Activated naive CD4-positive, alpha-beta T cell treated with anti-CD3 and anti-CD28 coated beads, Interleukin-2, amount 50 U/mL, for 16 hours (primary cell): ENCODE measurements at regions not wholly inside any gene's neighbourhood (a gene's known extent, or its start where the extent isn't known, plus 50 kb on each side); places are given as distances from the start of the nearest gene placed in this dataset.
"Not testable (repeated sequence)": the region's sequence is repeated elsewhere in the genome, so short reads cannot be mapped to it uniquely, and the experiment has no call there.

Experiments used
- DNase-seq: peaks from one replicate; pipeline ENCODE4 v3.0.0-alpha.2; 2020

DNA sequence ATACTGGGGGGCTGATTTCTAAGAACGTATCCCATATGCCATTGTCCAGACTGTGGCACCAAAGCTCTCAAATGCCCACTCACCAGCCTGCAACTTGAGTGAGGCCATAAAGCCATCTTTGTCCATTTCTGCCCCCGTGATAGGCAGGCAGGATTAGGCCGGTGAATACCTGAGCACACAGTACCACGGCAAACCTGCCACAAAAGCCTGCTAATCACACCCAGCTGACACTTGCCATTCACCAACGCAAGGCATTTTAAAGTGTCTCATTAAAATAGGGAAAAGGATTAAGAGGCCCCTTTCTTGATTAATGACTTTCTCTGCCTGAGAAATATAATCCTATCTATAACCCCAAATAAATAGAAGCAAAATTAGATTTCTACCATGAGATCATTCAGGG, 111.4 kb upstream of the NANOS1 start:
- DNase-seq, result no peak

DNA sequence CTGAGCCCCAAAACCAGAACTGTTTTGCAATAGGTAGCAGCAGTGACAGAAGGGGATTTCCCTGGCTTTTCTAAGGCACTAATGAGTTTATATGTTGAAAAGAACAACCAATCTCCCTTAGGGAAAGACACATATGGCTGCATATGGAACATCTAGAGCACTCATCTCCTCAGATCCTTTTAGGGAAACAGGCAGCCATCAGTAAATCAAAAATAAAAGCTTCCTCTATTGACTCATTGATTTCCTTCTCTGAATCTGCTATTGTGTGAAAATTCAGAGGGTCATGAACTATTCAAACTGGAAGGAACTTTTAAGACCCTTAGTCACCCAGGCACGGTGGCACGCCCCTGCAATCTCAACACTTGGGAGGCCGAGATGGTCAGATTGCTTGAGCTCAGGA, 110.9 kb upstream of the NANOS1 start:
- DNase-seq, result no peak

DNA sequence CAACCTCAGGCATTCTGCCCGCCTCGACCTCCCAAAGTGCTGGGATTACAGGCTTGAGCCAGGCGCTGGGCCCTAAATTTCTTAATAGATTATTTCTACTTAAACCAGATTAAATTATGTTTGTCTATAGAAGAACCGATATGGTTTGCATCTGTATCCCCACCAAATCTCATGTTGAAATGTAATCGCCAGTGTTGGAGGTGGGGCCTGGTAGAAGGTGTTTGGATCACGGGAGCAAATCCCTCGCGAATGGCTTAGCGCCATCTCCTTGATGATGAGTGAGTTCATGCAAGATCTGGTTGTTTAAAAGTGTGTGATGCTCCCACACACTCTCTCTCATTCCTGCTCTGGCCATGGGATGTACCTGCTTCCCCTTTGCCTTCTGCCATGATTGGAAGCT, 109.3 kb upstream of the NANOS1 start:
- no peak for DNase-seq

DNA sequence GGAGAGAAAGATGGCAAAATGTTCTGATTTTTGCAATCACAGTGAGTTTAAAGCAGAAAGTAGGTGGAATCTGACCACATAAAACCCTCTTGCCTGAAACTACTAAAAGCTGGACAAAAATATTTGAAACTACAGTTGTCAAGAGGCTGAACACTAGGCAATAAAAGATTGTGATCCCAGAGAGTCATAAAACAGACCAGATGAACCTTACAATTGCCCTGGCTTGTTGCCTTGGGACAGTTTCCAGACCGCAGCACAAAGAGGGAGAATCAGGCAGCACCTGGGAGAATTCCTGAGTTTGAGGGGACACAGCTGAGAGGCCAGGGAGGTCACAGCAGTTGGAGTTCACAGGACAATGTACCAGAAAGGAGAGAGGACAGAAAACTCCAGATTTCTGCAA, 107.3 kb upstream of the NANOS1 start:
- DNase-seq, result no peak

DNA sequence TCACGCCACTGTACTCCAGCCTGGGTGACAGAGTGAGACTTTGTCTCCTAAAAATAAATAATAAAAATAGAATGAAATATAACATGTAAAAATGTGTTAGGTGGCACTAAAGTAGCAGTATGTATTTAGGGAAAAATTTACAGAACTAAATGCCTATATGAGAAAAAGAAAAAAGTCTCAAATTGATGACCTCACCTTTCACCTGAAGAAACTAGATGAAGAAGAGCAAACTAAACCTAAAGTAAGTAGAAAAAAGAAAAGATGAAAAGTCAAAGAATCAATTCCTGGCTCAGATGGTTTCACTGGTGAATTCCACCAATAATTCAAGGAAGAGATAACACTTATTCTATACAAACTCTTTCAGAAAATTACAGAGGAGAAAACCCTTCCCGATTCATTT, 106.5 kb upstream of the NANOS1 start:
- DNase-seq, result no peak

DNA sequence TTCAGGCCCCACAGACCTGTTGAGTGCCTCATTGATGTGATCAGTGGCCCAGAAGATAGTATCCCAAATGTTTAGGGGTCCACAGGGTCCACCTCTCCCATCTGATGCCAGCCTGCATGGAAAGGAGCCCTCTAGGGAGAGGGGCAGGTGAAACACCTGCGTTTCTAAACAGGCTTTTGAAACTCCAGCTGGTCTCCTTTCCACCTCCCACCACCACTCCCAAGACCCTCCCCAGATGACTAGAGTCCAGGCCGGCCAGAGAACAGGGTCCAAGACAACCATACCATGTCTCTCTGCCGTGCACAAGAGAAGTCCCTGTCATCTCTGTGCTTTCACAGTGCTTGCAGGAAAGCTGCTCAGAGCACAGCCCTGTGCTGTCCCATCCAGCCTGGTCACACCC, 105.0 kb upstream of the NANOS1 start:
- no peak for DNase-seq

DNA sequence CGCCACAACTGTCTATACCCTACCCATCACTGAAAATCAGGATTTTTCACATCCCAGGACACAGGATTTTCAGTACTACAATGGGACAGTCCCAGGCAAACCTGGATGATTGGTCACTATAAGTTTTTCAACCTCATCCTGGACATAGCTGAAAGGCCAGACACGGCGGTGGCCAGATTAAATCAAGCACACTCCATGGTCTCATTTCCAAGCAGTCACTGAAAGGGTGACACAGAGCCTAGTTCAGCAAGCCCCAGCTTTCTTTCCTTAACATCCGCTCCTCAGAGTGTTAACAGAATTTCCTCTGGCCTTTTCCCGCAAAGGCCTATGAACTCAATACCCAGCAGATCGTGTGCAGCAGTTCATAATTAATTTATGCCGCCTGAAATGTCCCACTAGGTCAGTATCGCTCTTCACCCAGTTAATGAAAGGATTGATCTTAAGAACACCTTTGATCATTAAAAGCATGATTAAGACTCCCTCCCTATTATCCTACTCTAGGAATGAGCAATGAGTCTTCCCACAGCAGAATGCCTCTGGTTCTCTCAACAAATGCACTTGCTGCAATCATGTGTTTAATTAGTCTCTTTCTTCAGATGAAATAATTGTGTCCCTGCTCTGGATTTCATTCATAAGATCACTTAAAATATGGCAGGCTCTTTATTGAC, 104.0 kb upstream of the NANOS1 start:
- DNase-seq, result no peak

DNA sequence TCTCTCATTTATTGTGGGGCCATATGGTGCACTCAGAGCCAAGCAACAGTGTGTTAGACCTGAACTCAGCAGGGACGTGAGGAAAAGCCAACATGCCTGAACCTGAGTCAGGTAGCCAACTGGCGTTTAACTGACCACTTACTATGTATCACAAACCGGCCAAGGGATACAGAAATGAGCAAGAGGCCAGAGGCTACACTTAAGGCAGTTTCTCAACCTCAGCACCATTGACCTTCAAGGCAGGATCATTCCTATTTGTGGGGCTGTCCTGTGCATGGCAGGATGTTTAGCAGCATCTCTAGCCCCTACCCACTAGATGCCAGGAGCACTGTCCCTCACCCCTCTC, 103.5 kb upstream of the NANOS1 start:
- DNase-seq, result no peak

DNA sequence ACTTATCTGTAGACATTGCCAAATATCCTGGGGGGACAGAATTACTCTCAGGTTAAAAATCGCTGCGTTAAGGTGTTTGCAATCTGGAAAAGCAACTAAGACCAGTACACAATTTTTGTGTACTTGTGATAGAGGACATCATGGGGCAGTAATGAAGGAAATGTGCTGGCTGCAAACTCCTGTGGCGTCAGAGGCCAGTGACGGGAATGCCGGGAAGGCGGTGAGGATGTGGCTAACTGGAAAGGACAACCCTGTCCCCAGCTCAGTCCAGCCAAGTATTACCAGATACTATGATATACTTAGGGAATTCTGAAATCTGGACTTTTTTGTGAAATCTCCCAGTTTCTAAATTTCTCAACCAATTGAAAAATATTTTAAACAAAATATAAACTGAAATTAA, 103.1 kb upstream of the NANOS1 start:
- no peak for DNase-seq

DNA sequence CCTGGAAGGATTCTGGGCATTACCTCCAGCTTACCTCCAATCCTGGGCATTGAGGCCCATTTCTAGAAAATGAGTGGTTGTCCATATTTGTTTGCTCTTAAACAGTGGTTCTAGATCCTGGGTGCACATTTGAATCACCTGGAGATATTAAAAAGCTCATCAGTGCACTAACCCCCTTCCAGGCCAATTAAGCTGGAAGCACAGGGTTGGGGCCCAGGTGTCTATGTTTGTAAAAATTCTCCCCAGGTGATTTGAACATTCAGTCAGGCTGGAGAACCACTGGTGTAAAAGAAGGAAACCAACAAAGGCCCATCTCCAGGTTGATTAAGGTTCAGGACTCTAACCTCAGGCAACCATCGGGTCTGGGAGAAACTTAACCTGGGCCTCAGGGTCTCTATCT, 102.6 kb upstream of the NANOS1 start:
- no peak for DNase-seq

DNA sequence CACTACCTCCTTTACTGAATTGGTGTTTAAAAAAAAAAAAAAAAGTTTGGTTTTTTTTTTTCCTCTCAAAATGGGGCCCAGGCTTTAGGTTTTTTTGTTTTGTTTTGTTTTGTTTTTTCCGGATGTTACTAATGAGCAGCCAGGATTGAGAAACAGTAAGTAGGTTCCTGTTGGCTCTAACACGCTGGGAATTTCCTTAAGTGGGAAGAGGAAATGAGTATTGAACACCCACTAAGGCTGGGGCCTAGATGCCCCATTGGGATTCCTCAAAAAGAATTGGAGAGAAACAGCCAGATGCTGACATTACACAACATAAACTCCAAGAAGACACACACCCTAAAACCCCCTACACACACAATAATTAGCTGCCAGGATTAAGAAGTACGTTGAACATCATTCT, 102.2 kb upstream of the NANOS1 start:
- DNase-seq, result no peak

DNA sequence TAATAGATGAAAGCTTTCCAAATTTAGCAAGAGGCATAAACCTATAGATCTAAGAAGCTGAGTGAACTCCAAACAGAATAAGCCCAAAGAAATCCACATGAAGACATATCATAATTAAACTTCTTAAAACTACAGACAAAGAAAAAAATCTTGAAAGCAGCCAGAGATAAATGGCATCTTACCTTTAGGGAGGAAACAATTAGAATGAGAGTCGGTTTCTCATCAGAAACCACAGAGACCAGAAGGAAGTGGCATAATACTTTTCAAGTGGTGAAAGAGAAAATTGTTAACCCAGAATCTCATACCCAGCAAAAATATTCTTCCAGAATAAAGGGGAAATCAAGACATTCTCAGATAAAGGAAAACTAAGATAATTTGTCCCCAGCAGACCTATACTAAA, 98.9 kb upstream of the NANOS1 start:
- no peak for DNase-seq

DNA sequence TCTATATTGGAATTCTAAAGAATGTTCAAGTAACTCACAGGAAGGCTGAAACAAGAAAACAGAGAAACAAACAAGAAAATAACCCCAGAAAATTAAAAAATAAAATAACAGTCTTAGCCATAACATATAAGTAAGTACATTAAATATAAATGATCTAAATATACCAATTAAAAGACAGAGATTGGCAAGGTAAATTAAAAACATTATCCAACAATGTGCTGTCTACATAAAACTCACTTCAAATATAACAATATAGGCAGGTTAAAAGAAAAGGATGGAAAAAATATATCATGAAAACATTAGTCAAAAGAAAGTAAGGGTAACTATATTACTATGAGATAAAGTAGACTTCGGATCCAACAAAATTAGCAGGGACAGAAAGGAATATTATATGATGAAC, 98.1 kb upstream of the NANOS1 start:
- DNase-seq, result no peak

DNA sequence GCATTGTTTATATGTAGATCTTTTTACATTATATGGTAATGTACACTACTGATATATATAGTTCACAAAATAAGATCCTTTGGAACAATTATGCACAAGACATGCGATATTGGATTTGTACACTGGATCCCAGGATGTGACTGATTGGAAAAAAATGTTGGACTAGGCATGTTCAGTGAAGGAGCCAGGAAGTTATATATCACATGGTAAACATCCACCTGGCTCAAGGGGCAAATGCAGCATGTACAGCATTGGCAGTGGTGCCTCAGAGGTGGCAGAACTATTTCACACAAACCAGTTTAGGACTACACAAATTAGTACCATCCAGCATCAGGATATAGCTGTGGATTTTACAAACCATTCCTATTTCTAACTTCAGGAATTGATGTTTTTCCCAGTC, 97.4 kb upstream of the NANOS1 start:
- not testable (repeated sequence) for DNase-seq

DNA sequence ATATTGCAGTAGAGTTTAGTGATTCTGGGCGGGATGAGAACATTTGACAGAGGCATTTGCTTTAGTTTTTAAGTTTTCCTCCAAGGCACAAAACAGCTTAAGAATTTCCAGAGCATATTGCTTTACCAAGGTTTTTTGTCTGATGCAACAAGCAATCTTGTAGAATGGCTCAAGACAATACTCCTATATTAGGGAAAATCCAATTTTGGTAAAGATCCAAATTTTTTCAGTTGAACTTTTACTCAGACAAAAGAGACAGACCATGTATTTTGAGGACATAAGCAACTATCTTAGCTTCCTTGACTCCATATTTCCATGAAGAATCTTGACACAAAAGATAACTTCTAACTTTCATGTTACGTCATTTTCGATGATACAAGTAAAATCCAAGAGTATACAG, 92.3 kb upstream of the NANOS1 start:
- no peak for DNase-seq

DNA sequence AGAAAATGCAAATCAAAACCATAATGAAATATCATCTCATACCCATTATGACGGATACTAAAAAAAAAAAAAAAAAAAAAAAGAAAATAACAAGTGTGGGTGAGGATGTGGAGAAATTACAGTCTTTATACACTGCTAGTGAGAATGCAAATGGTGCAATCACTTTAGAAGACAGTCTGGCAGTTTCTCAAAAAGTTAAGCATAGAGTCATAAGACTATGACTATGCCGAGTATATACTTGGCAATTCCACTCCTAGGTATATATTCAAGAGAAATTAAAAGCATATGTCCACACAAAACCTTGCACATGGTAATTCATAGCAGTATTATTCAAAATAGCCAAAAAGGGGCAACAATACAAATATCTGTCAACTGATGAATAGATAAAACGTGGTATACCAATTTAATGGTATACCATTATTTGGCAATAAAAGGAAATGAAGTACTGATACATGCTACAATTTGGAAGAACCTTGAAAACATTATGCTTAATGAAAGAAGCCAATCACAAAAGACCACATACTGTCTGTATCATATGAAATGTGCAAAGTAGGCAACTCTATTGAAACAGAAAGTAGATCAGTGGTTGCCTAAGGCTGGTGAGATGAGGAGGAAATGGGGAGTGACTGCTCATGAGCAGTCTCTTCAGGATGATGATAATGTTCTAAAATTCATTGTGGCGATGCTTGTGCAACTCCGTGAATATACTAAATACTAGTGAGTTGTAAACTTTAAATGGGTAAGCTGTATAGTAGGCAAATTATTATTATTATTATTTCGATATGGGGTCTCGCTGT, 90.1 kb upstream of the NANOS1 start:
- no peak for DNase-seq

DNA sequence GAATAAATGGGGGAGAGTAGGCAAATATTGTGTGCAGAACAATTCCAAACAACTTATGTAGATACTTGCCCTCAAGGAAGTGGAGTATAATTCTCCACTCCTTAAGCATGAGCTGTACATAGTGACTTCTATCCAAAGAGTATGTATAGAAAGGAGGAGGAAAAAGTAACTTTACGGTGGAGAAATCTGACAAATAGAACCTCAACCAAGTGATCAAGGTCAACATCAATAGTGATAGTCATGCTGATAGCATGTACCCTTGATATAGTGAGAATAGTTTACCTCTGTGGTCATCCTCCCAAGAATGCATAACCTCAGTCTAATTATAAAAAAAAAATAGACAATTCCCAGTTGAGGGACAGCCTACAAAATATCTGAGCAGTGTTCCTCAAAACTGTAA, 89.1 kb upstream of the NANOS1 start:
- DNase-seq, result no peak

DNA sequence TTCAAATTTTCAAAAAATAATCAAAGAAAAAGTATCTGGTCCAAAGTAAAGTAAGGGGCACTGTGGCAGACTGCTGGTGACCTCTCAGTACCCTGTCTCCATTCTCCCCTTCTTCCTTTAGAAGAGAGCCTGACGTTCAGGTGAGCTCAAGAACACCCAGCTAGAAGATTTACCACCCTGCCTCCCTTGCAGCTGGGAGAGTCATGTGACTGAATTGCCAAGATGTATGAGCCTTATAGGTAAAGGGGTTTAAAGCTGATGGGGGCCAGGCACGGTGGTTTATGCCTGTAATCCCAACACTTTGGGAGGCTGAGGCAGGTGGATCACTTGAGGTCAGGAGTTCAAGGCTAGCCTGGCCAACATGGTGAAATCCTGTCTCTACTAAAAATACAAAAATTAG, 86.3 kb upstream of the NANOS1 start:
- DNase-seq, result no peak

DNA sequence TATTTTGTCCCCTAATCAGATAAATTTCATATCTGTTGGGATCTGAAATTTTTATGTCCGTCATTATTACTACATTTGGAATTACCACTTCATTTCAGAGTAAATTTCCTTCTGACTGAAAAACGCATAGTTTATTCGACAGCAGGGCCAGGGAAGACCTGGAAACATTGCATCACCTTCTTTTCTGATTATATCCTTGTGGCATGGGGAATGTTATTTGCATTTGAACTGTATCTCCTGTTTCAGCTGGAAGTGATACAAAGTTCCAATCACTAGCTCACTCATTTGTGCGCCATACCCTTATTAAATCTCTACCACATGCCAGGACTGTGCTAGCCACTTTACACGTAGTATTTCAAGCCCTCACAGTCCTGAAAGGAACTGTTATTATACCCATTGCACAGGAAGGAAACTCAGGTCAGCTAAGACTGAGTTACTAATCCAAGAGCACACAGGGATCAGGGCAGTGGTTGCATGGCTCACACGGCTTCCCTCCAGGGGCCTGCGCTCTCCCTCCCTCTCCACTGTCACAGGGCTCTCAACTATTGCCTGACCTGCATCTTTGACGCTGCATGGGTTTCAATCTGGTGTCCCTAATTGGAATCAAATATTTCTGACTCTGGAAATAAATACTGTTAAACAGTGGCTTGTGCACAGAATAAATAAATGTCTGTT, 84.4 kb upstream of the NANOS1 start:
- no peak for DNase-seq

DNA sequence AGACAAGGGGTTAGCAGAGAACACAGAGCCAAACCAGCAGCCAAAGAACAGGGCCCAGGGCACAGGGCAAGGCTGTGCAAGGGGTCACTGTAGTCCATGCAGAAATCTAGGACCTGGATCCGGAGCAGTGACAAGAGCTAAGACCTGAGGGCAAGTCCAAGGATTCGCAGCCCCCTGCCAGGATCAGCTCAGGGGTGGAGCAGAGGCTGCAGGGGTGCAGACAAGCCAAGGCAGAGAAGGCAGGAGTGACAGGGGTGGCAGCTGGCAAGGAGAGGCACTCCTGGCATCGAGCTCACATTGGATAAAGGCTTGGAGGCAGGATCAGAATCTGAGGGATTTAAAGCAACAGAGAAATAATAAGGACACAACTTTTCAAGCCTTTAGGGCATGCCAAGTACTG, 80.7 kb upstream of the NANOS1 start:
- DNase-seq, result no peak

DNA sequence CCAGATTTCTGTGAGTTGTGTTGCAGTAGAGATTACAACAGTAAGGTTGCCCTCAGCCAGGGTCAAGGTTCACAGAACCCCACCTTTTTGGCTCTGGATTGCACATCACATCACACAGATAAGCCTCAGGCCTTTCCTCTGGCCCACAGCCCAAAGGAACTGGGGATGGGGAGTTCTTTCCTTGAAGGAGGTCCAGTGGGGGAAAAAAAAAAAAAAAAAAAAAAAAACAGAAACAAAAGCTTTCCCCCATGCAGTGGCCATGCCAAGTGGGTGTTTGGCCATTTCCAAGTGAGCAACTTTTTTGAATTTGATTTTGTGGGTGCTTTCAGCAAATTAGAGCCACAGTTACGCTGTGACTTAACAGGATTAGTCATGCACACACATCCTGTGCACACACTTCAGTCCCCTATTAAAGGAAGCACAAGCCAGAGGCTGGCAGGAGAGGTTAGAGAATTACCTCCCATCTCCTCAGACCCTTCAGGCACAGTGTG, 79.3 kb upstream of the NANOS1 start:
- DNase-seq, result no peak

DNA sequence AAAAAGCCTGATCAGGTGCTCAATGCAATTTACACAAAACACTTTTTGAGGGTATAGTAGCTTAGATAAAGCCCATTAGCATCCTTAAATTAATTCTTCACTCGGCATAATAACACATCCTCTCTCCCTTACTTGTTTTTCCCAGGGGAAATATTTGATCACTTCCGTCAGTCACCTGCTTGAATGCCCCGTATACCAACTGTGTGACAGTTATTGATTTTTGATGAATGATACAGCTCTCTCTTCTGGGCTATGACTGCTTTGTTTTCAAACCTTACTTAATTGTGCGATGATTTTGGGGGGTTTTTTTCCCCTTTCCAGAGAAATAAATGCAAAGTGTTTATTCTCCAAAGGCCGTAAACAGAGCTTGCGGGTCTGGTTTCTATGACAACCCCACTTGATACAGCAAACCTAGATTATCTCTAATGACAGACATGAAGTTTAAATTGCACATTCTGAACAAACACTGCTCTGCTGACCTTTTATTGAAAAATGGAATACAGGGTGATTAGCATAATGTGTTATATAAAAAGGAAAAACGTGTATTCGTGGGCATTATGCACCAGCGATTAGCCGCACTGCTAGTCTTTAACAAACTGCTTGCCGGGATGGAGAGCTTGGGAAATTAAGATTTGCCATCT, 78.4 kb upstream of the NANOS1 start:
- DNase-seq, result no peak

DNA sequence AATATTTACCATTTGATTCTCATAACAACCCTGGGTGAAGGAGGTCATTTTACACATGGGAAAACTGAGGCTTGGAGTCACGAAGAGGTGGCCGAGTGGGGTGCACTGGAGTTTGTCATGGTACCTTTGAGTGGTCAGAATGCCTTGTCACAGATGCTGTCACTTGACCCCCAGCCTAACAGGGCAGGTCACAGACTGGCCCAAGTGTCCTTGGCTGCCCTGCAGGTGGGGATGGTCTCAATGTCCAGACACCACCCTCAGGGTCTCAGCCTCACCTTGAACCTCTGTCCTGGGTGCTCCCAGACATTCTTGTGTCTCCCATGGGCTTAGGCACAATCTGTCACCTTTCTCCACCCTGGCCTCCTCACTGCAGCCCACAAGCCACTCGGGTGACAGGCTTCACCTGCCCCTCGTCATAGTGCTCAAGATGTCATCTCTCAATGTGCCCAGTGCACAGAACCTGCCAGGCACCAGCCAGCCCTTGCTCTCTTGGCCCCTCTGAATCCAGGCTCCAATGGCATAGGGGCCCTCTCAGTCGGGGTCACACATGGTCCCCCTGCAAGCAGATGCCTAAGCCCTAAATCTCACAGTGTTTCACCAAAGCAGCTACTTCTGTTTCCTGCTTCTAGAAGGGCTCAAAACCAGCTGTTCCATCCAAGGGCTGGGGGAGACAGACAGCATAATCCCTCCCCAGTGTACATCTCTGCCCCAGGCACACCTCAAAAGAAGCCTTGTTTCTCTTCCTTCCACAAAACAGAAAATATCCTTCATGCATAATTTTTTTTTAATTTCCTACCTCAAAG, 76.8 kb upstream of the NANOS1 start:
- no peak for DNase-seq
